ENCODE measurements at regions not wholly inside any gene's neighbourhood (a gene's known extent, or its start where the extent isn't known, plus 50 kb on each side); places are given as distances from the start of the nearest gene placed in this dataset.

GRCh38 chr2:106336108-106336507 is 132.1 kb downstream of the RGPD3 start:
- TF ChIP-seq CTCF (IDR thresholded peaks at IDR 0.05; ENCODE audit: low read length) (no peak), EZH2phosphoT487 (IDR thresholded peaks at IDR 0.05; ENCODE audit: low read length) (no peak)

All from MM.1S (cell line).